Nephron (organoid): ENCODE measurements at regions not wholly inside any gene's neighbourhood (a gene's known extent, or its start where the extent isn't known, plus 50 kb on each side); places are given as distances from the start of the nearest gene placed in this dataset.

Source experiments
- H3K27ac Mint-ChIP-seq, 3 experiments: 2 replicates each; pipeline ENCODE4 v1.8.0; 2020; ENCODE audit warnings: mixed read lengths in 3 of 3, mild to moderate bottlenecking in 2 of 3, moderate library complexity in 1 of 3
- H3K27me3 Mint-ChIP-seq: 2 replicates; pipeline ENCODE4 v1.8.0; 2021; ENCODE audit warnings: low read depth, mild to moderate bottlenecking, moderate library complexity, mixed read lengths
- H3K36me3 Mint-ChIP-seq: 2 replicates; pipeline ENCODE4 v1.8.0; 2020; ENCODE audit warnings: low read depth, mixed read lengths
- H3K4me1 Mint-ChIP-seq: 2 replicates; pipeline ENCODE4 v1.8.0; 2020; ENCODE audit warnings: mixed read lengths
- H3K4me3 Mint-ChIP-seq, 3 experiments: 2 replicates each; pipeline ENCODE4 v1.8.0; 2020; ENCODE audit warnings: mild to moderate bottlenecking in 3 of 3, mixed read lengths in 3 of 3, moderate library complexity in 2 of 3
- H3K9me3 Mint-ChIP-seq: 2 replicates; pipeline ENCODE4 v1.8.0; 2020; ENCODE audit warnings: mixed read lengths
- CTCF ChIP-seq, 3 experiments: fragments of 200-600 bp; sonication (generic); IDR thresholded peaks; one replicate each; pipeline ENCODE4 v1.5.0; 2021; ENCODE audit warnings: antibody characterized with exemption in 3 of 3; ENCODE audit not compliant: unreplicated experiment in 3 of 3

- Mint-ChIP-seq H3K36me3 (no peaks in the 10 kb centered on the region), H3K9me3 (no peaks in the 10 kb centered on the region), H3K27me3 (no peaks in the 10 kb centered on the region), H3K4me1 (no peaks in the 10 kb centered on the region), H3K4me3 (no peak overlapping the region), H3K27ac (no peak overlapping the region)
- TF ChIP-seq CTCF (IDR thresholded peaks at IDR 0.05; ENCODE audit: unreplicated experiment in 3 of 3), result no peak
Observed at GRCh38 chr1:189036628-189037027, 1441.0 kb downstream of the BRINP3 start.

GRCh38 chr1:189046127-189046526 is 1431.5 kb downstream of the BRINP3 start:
- no peaks in the 10 kb centered on the region for H3K4me1 Mint-ChIP-seq
- no peak overlapping the region for H3K4me3 Mint-ChIP-seq
- no peak overlapping the region for H3K27ac Mint-ChIP-seq
- H3K36me3 Mint-ChIP-seq, result no peaks in the 10 kb centered on the region
- TF ChIP-seq CTCF (IDR thresholded peaks at IDR 0.05; ENCODE audit: unreplicated experiment in 3 of 3), result no peak
- no peaks in the 10 kb centered on the region for H3K27me3 Mint-ChIP-seq
- no peaks in the 10 kb centered on the region for H3K9me3 Mint-ChIP-seq

- Mint-ChIP-seq H3K27me3 (no peaks in the 10 kb centered on the region), H3K27ac (no peak overlapping the region), H3K36me3 (no peaks in the 10 kb centered on the region)
Observed at GRCh38 chr1:189084811-189085210, 1392.9 kb downstream of the BRINP3 start.

GRCh38 chr1:189103956-189104355 is 1373.7 kb downstream of the BRINP3 start:
- Mint-ChIP-seq H3K9me3 (peaks cover 5% of the 10 kb centered on the region), H3K4me3 (no peak overlapping the region), H3K36me3 (no peaks in the 10 kb centered on the region), H3K4me1 (no peaks in the 10 kb centered on the region), H3K27ac (no peak overlapping the region), H3K27me3 (peaks cover 3% of the 10 kb centered on the region)
- no peak for TF ChIP-seq CTCF (IDR thresholded peaks at IDR 0.05; ENCODE audit: unreplicated experiment in 3 of 3)

More at GRCh38 chr1:189084811-189085210, 1392.9 kb downstream of the BRINP3 start:
- TF ChIP-seq CTCF (IDR thresholded peaks at IDR 0.05; ENCODE audit: unreplicated experiment in 3 of 3), result no peak
- no peaks in the 10 kb centered on the region for H3K4me1 Mint-ChIP-seq
- no peak overlapping the region for H3K4me3 Mint-ChIP-seq
- H3K9me3 Mint-ChIP-seq, result no peaks in the 10 kb centered on the region

DNA sequence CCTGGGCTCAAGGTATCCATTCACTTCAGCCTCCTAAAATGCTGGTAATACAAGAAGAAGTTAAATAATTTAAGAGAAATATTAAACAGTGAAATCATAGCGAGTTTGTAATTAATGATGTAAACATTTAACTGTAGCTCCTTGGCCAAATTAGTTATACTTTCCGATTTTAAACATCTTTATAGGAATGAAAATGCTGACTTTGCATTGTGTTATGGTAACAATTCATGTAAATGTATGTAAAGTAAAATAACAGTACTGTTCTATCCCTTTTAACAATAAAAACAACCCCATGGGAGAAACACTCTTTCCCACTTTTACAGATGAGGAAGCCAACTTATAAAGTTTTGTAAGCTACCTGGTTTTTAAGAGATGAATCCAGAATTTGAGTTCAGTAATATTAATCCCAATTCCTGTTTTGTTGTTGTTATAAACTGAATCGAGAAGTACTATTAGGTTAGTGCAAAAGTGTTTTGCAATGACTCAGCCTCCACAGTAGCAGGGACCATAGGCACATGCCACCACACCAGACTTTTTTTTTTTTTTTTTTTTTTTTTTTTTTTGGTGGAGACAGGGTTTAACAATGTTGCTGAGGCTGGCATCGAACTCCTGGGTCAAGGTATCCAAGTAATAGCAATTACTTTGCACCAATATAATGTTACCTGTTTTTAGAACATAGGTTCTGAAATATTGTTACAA is 1360.4 kb downstream of the BRINP3 start:
- no peaks in the 10 kb centered on the region for H3K4me1 Mint-ChIP-seq
- H3K36me3 Mint-ChIP-seq, result no peaks in the 10 kb centered on the region
- TF ChIP-seq CTCF (IDR thresholded peaks at IDR 0.05; ENCODE audit: unreplicated experiment in 3 of 3), result no peak
- H3K9me3 Mint-ChIP-seq, result no peaks in the 10 kb centered on the region
- H3K27me3 Mint-ChIP-seq, result no peaks in the 10 kb centered on the region
- H3K4me3 Mint-ChIP-seq, result no peak overlapping the region
- no peak overlapping the region for H3K27ac Mint-ChIP-seq

GRCh38 chr1:189121941-189122340 is 1355.7 kb downstream of the BRINP3 start:
- H3K27ac Mint-ChIP-seq, result no peak overlapping the region
- H3K9me3 Mint-ChIP-seq, result peaks cover 5% of the 10 kb centered on the region
- no peaks in the 10 kb centered on the region for H3K36me3 Mint-ChIP-seq
- no peaks in the 10 kb centered on the region for H3K4me1 Mint-ChIP-seq
- no peak for TF ChIP-seq CTCF (IDR thresholded peaks at IDR 0.05; ENCODE audit: unreplicated experiment in 3 of 3)
- no peak overlapping the region for H3K4me3 Mint-ChIP-seq
- no peaks in the 10 kb centered on the region for H3K27me3 Mint-ChIP-seq
